Fibroblast of peridontal ligament (primary cell): ENCODE measurements at regions not wholly inside any gene's neighbourhood (a gene's known extent, or its start where the extent isn't known, plus 50 kb on each side); places are given as distances from the start of the nearest gene placed in this dataset.

ENCODE experiments used
- DNase-seq: peaks from one replicate; pipeline ENCODE4 v3.0.0-alpha.2; 2010; ENCODE audit errors: extremely low read depth

DNA sequence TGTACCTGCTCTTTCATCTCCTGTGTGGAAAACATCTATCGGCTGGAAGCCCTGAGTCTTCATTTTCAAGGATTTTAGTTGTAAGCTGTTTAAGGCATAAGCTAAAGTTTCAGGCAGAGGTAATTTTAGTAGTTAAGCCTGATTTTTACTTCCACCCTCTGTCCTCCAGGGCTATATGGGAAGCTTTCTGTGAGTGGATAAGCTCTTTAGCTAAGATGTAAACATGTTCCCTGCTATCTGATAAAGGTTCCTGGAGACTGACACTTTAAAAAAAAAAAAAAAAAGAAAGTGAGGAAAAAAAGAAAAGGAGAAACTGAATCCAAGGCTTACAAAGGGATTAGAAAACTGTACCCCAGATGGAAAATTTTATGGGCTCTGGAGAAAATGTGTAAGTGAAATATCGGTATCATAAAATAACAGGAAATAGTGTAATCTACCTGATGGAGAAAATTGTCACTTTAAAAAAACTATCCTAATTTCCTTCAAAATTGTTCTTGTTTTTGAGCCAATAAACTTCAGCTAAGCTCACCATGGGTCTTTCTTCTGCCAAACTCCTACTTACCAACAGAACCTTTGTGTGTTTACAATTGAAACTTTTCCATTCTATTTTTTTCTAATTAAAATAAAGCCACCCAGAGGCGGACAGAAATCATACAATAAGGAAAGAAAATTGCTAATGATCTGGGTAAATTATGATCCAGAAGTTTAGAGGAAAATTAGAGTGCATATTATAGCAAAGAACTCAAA lies 180.5 kb downstream of the TGFB2 start:
- no peak for DNase-seq

- no peak for DNase-seq
These were observed 181.1 kb downstream of the TGFB2 start for GRCh38 chr1:218526198-218526580.

GRCh38 chr1:218527737-218528136 lies 182.6 kb downstream of the TGFB2 start:
- DNase-seq, result peak; percentile 17

DNA sequence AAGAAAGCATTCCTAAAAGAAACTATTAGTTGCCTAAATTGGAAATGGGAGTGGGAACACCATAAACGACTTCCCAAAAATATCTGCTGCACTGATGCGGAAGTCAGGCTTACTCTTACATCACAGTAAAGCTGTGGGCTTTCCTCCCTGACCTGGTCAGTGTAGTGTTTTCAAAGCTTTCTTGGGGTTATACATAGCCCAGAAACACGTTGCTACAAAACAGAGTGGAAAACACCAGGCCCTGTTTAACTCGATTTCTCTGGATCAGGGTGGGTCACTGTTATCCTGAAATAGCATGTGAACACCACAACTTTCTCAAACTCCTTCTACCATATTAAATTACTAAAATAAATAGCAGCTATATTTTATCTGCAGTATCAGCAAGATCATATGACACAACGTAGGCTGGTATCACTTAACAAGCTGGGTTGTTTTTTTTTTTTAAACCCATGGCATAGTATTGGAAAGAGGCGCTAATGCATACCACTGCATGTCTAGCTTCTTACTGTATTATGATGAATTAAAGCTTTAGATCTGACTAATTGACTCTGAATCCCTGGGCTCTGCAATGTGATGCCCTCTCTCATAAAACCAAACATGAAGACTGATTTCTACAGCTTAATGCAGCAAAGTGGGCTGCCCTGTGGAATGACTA lies 184.6 kb downstream of the TGFB2 start:
- DNase-seq, result peak; percentile 16

GRCh38 chr1:218531936-218532335 lies 186.8 kb downstream of the TGFB2 start:
- no peak for DNase-seq

- no peak for DNase-seq
These were observed 191.3 kb downstream of the TGFB2 start for GRCh38 chr1:218536296-218536986.

GRCh38 chr1:218537122-218537913 lies 192.2 kb downstream of the TGFB2 start:
- DNase-seq, result peak; percentile 79

- no peak for DNase-seq
These were observed 193.2 kb downstream of the TGFB2 start for GRCh38 chr1:218538341-218538740.

DNA sequence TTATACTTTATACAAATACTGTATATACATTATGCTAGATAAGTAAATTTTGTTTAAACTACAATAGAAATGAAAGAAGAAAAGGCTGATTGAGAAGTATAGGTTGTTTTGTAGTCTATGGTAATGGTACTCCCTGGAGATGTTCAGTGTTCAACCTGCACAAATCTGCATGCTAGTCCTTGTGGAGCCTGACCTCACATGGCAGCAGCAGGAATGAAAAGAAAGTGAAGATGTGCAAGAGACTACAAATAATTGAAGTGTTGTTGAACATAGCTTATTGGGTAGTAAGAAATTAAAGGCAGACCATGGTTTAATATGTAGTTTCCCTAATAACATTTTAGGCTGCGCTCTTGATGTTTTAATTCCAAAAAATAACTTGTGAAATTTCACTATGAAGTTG lies 201.2 kb downstream of the TGFB2 start:
- no peak for DNase-seq

DNA sequence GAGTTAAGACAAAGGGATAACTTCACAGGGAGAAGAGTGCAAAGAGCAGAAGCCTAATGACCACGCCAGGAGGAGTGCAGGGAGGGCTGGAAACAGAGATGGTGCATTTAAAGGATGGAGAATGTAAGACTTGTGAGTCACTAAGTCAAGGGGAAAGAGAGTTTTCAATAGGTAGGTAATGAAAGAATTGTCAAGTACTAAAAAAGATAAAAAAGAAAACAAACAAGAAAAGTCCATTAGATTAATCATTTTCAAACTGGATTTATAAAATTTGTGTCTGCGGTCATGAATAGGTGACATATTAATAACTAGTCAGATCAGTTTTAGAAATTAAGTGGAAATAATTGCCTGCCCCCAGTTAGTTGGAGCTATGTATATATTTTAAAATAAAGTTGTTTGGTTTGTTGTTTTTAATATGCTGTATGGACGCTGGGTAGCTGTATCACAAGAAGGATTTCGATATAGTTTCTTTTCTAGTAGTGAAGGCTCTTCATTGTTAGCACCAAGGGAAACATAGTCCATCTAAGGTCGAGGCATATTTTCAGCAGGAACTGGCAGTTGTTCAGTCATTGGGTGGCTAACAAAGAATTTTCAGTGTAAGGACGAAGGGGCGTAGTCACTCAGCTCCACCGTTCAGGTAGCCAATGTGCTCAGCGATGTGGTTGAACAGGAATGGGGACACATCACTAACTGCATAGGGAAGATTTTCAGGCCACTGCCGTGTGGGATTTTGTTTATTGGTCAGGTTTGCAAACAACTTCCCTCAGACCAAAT lies 203.0 kb downstream of the TGFB2 start:
- DNase-seq, result no peak

DNA sequence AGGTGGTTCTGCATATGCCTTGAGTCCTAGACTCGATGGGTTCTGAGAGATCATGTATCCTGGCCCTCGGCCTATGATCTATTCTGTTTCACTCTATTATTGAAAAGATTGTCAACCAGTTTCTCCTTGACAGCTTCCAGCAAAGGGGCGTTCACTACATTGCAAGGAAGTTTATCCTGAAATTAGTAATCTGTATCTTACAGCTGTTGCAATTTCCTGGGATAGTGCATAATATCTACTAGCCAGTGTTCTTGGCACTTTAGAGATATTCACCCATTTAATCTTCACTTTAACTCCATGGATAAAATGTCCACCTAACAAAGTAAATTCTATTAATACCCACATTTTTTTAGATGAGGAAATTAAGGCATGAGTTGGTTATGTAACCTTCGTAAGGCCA lies 203.6 kb downstream of the TGFB2 start:
- DNase-seq, result no peak

GRCh38 chr1:218553197-218553596 lies 208.1 kb downstream of the TGFB2 start:
- DNase-seq, result no peak

DNA sequence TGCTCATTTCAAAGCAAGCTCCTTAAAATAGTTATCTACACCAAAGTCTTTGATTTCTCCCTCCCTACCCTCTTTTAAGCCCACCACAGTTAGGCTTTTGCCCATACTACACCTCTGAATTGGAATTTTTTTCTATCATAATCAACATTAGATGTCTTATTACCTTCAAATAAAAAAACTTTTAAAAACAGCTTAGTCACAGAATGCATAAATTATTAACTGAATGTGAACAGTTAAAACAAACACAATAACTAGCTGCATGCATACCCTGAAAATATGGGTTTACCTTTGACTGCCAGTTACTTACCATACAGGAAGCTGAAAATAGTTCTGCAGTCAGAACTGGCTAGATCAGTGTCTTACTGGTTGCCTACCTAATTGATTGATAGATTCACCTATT lies 210.9 kb downstream of the TGFB2 start:
- DNase-seq, result no peak

DNA sequence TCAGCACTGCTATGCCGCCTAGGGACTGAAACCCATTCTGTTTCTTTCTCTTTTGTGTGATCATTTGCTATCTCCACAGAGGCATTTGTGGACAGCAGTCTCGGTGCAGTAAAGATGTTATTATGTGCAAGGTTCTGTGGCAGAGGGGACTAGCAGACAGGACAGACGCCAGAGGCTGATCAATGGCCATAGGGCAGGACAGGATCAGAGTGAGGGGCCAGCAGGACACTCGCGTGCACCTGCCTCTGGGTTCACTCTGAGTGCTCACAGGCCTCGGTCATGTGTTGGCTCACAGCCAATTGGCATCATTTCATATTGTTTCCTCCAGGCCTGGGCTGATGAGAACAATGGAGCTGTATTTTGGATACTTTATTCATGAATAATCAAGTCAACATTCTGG lies 212.6 kb downstream of the TGFB2 start:
- no peak for DNase-seq

- no peak for DNase-seq
These were observed 213.2 kb downstream of the TGFB2 start for GRCh38 chr1:218558271-218558810.

DNA sequence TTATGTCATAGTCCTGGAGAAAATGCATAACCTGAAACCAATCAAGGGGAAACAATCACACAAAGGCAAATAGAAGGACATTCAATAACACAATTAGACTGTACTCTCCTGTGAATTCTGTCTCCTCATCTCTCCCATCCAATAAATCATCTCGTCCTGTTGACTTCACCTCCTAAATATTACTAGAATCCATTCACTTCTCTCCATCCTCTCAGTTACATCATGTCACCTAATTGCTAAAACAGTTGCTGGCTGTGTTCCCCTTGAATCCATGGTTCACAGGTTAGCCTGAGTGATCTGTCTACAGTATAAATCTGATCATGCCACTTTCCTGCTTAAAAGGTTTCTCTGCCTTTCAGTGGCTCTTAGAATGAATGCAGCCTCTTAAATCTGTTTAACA lies 220.2 kb downstream of the TGFB2 start:
- DNase-seq, result no peak

DNA sequence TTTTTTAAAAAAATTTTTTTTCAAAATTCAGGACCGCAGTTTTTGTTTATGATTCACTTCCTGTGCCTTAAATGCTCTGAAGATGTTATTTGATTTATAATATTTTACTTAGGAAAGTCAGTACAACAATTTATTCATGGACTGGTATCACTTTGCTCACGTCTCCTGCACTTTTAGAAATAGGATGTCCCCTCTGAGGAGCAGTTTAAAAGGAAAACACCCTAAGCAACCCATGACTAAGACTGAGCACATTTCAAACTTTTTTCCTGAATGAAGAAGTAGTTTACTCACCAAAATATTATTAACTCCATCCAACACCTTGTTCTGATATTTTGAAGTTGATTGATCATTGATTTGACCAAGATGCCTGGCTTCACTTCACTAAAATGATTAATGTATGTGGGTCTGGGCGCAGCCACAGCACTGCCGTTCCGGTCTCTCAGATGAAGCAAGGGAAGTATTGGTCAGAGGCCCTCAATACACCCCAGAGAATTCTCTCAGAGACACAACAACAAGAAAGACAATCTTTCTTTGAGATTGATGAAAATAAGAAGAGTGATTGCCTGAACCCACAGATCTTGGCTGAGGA lies 223.9 kb downstream of the TGFB2 start:
- DNase-seq, result no peak

DNA sequence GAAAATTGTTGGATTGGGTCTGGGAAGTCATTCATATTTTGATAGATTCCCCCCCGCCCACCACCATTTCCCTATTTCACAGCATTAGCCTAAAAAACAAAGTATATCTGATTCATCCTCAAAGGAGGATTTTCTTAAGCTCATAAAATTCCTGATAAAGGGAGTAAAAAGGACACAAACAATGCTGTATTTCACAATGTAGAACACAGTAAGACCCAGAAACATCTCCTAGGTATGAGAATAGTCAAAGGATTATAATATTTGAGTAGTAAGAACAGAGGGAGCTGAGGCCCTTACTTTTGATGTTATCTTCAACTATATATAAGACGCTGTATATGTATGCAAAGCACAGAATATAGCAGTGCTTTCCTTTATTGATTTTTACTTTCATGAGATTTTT lies 225.3 kb downstream of the TGFB2 start:
- no peak for DNase-seq

GRCh38 chr1:218571491-218571890 lies 226.4 kb downstream of the TGFB2 start:
- no peak for DNase-seq

GRCh38 chr1:218572050-218572449 lies 226.9 kb downstream of the TGFB2 start:
- DNase-seq, result no peak

DNA sequence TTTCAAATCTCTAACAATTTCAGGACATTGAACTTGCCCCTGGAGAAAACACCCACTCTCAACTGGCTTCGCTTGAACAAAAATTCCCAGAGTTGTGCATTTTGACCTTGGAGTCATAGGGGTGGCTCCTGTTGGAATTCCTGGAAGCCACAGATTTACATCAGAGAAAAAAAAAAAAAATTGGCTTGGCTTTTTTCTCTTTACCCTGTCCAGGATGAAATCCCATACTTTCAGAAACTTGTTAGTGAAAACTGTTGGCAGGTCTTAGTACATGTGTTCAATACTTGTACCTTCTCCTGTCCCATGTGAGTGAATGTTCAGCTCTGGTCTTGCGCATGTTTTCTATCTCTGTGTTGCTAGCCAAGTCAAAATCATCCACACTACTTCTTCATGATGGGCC lies 228.8 kb downstream of the TGFB2 start:
- peak; percentile 61 for DNase-seq
